GM18502 (cell line): ENCODE measurements at regions not wholly inside any gene's neighbourhood (a gene's known extent, or its start where the extent isn't known, plus 50 kb on each side); places are given as distances from the start of the nearest gene placed in this dataset.

Experiments used
- ATAC-seq: cut with Tn5 transposase; IDR thresholded peaks from one replicate; pipeline ENCODE4 v1.9.1; 2021; ENCODE audit warnings: mild to moderate bottlenecking; ENCODE audit not compliant: unreplicated experiment, poor library complexity

- no peak for ATAC-seq
These were observed 56.4 kb upstream of the RBMS1 start for GRCh38 chr2:160550048-160550447.

- no peak for ATAC-seq
These were observed 57.7 kb upstream of the RBMS1 start for GRCh38 chr2:160551259-160551658.

- ATAC-seq = no peak
These were observed 61.9 kb upstream of the RBMS1 start for GRCh38 chr2:160555420-160556071.

GRCh38 chr2:160557903-160558302 is 64.3 kb upstream of the RBMS1 start:
- no peak for ATAC-seq

GRCh38 chr2:160558531-160558930 is 64.9 kb upstream of the RBMS1 start:
- no peak for ATAC-seq

GRCh38 chr2:160561551-160562295 is 68.1 kb upstream of the RBMS1 start:
- no peak for ATAC-seq

- ATAC-seq = no peak
These were observed 69.1 kb upstream of the RBMS1 start for GRCh38 chr2:160562730-160563129.

GRCh38 chr2:160564591-160564990 is 71.0 kb upstream of the RBMS1 start:
- ATAC-seq = no peak

- no peak for ATAC-seq
These were observed 71.7 kb upstream of the RBMS1 start for GRCh38 chr2:160565099-160565845.

- no peak for ATAC-seq
These were observed 73.1 kb upstream of the RBMS1 start for GRCh38 chr2:160566717-160567116.

GRCh38 chr2:160568856-160569255 is 75.2 kb upstream of the RBMS1 start:
- no peak for ATAC-seq

- no peak for ATAC-seq
These were observed 76.8 kb upstream of the RBMS1 start for GRCh38 chr2:160570376-160570775.

GRCh38 chr2:160574468-160575140 is 81.0 kb upstream of the RBMS1 start:
- ATAC-seq = no peak

GRCh38 chr2:160575368-160575767 is 81.8 kb upstream of the RBMS1 start:
- peak; percentile 60 for ATAC-seq

GRCh38 chr2:160576054-160576499 is 82.5 kb upstream of the RBMS1 start:
- ATAC-seq = no peak

GRCh38 chr2:160577081-160577480 is 83.5 kb upstream of the RBMS1 start:
- ATAC-seq = peak; percentile 52

GRCh38 chr2:160581035-160581434 is 87.4 kb upstream of the RBMS1 start:
- ATAC-seq = no peak

GRCh38 chr2:160581448-160581847 is 87.8 kb upstream of the RBMS1 start:
- ATAC-seq = no peak

- ATAC-seq = no peak
These were observed 88.5 kb upstream of the RBMS1 start for GRCh38 chr2:160582081-160582480.

GRCh38 chr2:160582490-160583145 is 89.0 kb upstream of the RBMS1 start:
- no peak for ATAC-seq
